HCT116 (cell line): ENCODE measurements at regions not wholly inside any gene's neighbourhood (a gene's known extent, or its start where the extent isn't known, plus 50 kb on each side); places are given as distances from the start of the nearest gene placed in this dataset.

Experiments
- ATAC-seq: fragments of 200-7000 bp; cut with Tn5 transposase; 2 replicates; pipeline ENCODE4 v1.9.1; 2020; ENCODE audit warnings: mild to moderate bottlenecking, moderate library complexity
- BruUV-seq: library from RNA; stranded (reverse); fragments of 400-500 nt; replicated peaks from 2 replicates; lab custom pipeline; 2021; lab: Mats Ljungman, UMichigan
- CTCF ChIA-PET: fragments of 300-600 bp; sonication (Branson Sonifier 250); formaldehyde crosslinking; loops from one replicate; lab custom pipeline; 2021; ENCODE audit warnings: antibody characterized with exemption; lab: Charles Lee
- POLR2A ChIA-PET: fragments of 300-600, 350-600 bp; sonication (Branson Sonifier 250); formaldehyde crosslinking; loops from one replicate; lab custom pipeline; 2021; ENCODE audit warnings: antibody characterized with exemption; lab: Charles Lee
- RAD21 ChIA-PET, 2 experiments: fragments of 300-600 bp; sonication (Branson Sonifier 250); formaldehyde crosslinking; loops; one replicate each; lab custom pipeline; 2023; ENCODE audit warnings: low total read pairs in 2 of 2; ENCODE audit not compliant: uncharacterized antibody in 2 of 2, unreplicated experiment in 2 of 2, low non-redundant PET in 1 of 2; lab: Charles Lee
- DNase-seq: peaks from one replicate; pipeline ENCODE4 v3.0.0-alpha.2; 2010; ENCODE audit warnings: low read depth, low spot score
- H2AFZ ChIP-seq: fragments of 200-600 bp; shearing (Covaris generic), sonication (generic); 2 replicates; pipeline ENCODE4 v1.6.1; 2017; ENCODE audit warnings: low read depth, mixed run types, mixed read lengths, antibody characterized with exemption, low read length; ENCODE audit not compliant: poor library complexity, severe bottlenecking
- H3K27ac ChIP-seq: 2 replicates; pipeline ENCODE4 v1.5.1; 2012; ENCODE audit warnings: low read depth, low read length
- H3K27me3 ChIP-seq: fragments of 200-600 bp; sonication (generic); 2 replicates; pipeline ENCODE4 v1.6.1; 2016; ENCODE audit warnings: mixed run types, low read length, mixed read lengths; ENCODE audit not compliant: insufficient read depth
- H3K36me3 ChIP-seq, 2 experiments: fragments of 200-500 bp in 1 of 2; fragments of 200-600 bp in 1 of 2; sonication (Bioruptor generic) in 1 of 2; sonication (generic) in 1 of 2; 2 replicates each; pipeline versions ENCODE4 v1.5.1 to v1.6.1; 2014 to 2016; ENCODE audit warnings: low read length in 2 of 2, inconsistent platforms in 1 of 2, mixed read lengths in 1 of 2, mixed run types in 1 of 2; ENCODE audit not compliant: insufficient read depth in 2 of 2, control insufficient read depth in 1 of 2
- H3K4me1 ChIP-seq, 2 experiments: fragments of 200-600 bp in 1 of 2; sonication (generic) in 1 of 2; 2 replicates each; pipeline versions ENCODE4 v1.5.1 to v1.6.1; 2012 to 2017; ENCODE audit warnings: low read length in 2 of 2, inconsistent platforms in 1 of 2, mild to moderate bottlenecking in 1 of 2, mixed read lengths in 1 of 2, mixed run types in 1 of 2, moderate library complexity in 1 of 2; ENCODE audit not compliant: insufficient read depth in 2 of 2, control insufficient read depth in 1 of 2
- H3K4me2 ChIP-seq: fragments of 200-600 bp; sonication (generic); 2 replicates; pipeline ENCODE4 v1.6.1; 2017; ENCODE audit warnings: mixed run types, low read length, mixed read lengths
- H3K4me3 ChIP-seq, 2 experiments: fragments of 200-600 bp in 1 of 2; sonication (generic) in 1 of 2; replicated peaks in 1 of 2; 2 replicates each; pipeline ENCODE4 v1.5.1; 2011 to 2016; ENCODE audit warnings: low read length in 2 of 2, control low read depth in 1 of 2, low read depth in 1 of 2, mild to moderate bottlenecking in 1 of 2, mixed read lengths in 1 of 2, mixed run types in 1 of 2
- H3K79me2 ChIP-seq: fragments of 200-600 bp; sonication (generic); 2 replicates; pipeline ENCODE4 v1.6.1; 2017; ENCODE audit warnings: mild to moderate bottlenecking, mixed run types, low read length, moderate library complexity, mixed read lengths; ENCODE audit not compliant: insufficient read depth
- H3K9ac ChIP-seq: fragments of 200-600 bp; sonication (generic); 2 replicates; pipeline ENCODE4 v1.6.1; 2016; ENCODE audit warnings: low read length, mixed read lengths
- H3K9me2 ChIP-seq: fragments of 200-600 bp; sonication (generic), shearing (Covaris generic); 2 replicates; pipeline ENCODE4 v1.6.1; 2017; ENCODE audit warnings: mixed run types, mild to moderate bottlenecking, moderate library complexity; ENCODE audit not compliant: insufficient read depth
- H3K9me3 ChIP-seq, 2 experiments: fragments of 200-500 bp in 1 of 2; fragments of 200-600 bp in 1 of 2; sonication (Bioruptor generic) in 1 of 2; sonication (generic) in 1 of 2; 2 replicates each; pipeline ENCODE4 v1.6.1; 2014 to 2017; ENCODE audit warnings: low read length in 2 of 2, mixed read lengths in 2 of 2, inconsistent platforms in 1 of 2, low read depth in 1 of 2, mild to moderate bottlenecking in 1 of 2, mixed run types in 1 of 2, moderate library complexity in 1 of 2; ENCODE audit not compliant: control insufficient read depth in 1 of 2, insufficient read depth in 1 of 2
- H4K20me1 ChIP-seq: fragments of 200-600 bp; sonication (generic), shearing (Covaris generic); 2 replicates; pipeline ENCODE4 v1.6.1; 2017; ENCODE audit warnings: mixed run types, mild to moderate bottlenecking, moderate library complexity; ENCODE audit not compliant: insufficient read depth
- CEBPB ChIP-seq: IDR thresholded peaks from 2 replicates; pipeline ENCODE4 v1.6.1; 2012; ENCODE audit warnings: low read depth
- EGR1 ChIP-seq: IDR thresholded peaks from 2 replicates; pipeline ENCODE4 v1.6.1; 2012; ENCODE audit warnings: low read depth
- ELF1 ChIP-seq: IDR thresholded peaks from 2 replicates; pipeline ENCODE4 v1.6.1; 2012; ENCODE audit warnings: low read depth, borderline replicate concordance
- FOSL1 ChIP-seq: IDR thresholded peaks from 2 replicates; pipeline ENCODE4 v1.6.1; 2012; ENCODE audit warnings: low read depth
- JUND ChIP-seq: IDR thresholded peaks from 2 replicates; pipeline ENCODE4 v1.6.1; 2012
- POLR2A ChIP-seq: IDR thresholded peaks from 2 replicates; pipeline ENCODE4 v1.7.0; 2011; ENCODE audit warnings: borderline replicate concordance; ENCODE audit not compliant: insufficient read depth, insufficient read length; ENCODE audit errors: extremely low read depth
- POLR2AphosphoS5 ChIP-seq: IDR thresholded peaks from 2 replicates; pipeline ENCODE4 v1.6.1; 2011; ENCODE audit warnings: mild to moderate bottlenecking, low read depth, low read length, moderate library complexity
- RAD21 ChIP-seq: IDR thresholded peaks from 2 replicates; pipeline ENCODE4 v1.6.1; 2012; ENCODE audit warnings: low read depth, mild to moderate bottlenecking
- SP1 ChIP-seq: IDR thresholded peaks from 2 replicates; pipeline ENCODE4 v1.6.1; 2012; ENCODE audit warnings: low read depth
- TCF7L2 ChIP-seq: IDR thresholded peaks from 2 replicates; pipeline ENCODE4 v1.7.0; 2011; ENCODE audit warnings: borderline replicate concordance, inconsistent platforms; ENCODE audit not compliant: insufficient read depth, insufficient read length; ENCODE audit errors: extremely low read depth
- ZFX ChIP-seq: fragments of 450-650 bp; IDR thresholded peaks from 2 replicates; pipeline ENCODE4 v1.6.1; 2017
- ZNF274 ChIP-seq: fragments of 200-500 bp; sonication (Bioruptor generic); IDR thresholded peaks from 2 replicates; pipeline ENCODE4 v1.6.1; 2014; ENCODE audit warnings: mild to moderate bottlenecking, low read depth, low read length, inconsistent platforms
- intact Hi-C: fragments of 100-400 bp; cut with micrococcal nuclease; formaldehyde crosslinking; loops from 2 replicates; pipeline ENCODE4 v1.10.0; 2022
- TF ChIP-seq, protein P1 (sequence below): IDR thresholded peaks from 2 replicates; pipeline ENCODE4 v1.6.1; 2011; ENCODE audit warnings: mild to moderate bottlenecking, low read length, moderate library complexity; ENCODE audit not compliant: insufficient replicate concordance; ENCODE audit errors: extremely low read depth

DNA sequence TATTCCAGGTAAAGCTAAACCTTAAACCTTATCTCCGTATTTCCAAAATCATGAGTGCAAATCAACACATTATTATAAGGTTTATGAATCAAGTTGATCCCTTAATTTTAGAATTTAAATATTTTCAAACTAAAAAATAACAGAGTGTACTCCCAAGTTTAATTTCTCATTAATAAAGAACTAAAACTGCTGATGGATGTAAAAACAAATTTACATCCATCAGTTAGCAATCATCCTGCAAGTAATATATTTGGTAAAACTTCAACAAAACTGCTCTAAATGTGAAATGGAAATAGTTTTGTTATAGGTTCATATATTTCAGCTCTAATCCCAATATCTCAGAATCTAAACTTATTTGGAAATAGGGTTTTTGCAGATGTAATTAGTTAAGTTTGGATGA lies 71.3 kb upstream of the ZNF804B start:
- no TSS peak for BruUV-seq
- intact Hi-C loops: no loop called here
- Histone ChIP-seq H3K79me2 (no peaks in the 10 kb centered on the region), H3K9me3 (no peaks in the 10 kb centered on the region), H3K4me3 (no peak overlapping the region), H3K4me2 (no peak overlapping the region), H3K9ac (no peak overlapping the region), H3K9me2 (no peaks in the 10 kb centered on the region), H4K20me1 (no peaks in the 10 kb centered on the region), H3K27ac (no peak overlapping the region), H3K36me3 (no peaks in the 10 kb centered on the region), H3K27me3 (no peaks in the 10 kb centered on the region), H2AFZ (no peak overlapping the region), H3K4me1 (no peaks in the 10 kb centered on the region)
- no peak for DNase-seq
- RAD21 ChIA-PET: no interaction called here
- TF ChIP-seq ELF1: no peak
- TF ChIP-seq ZNF274: no peak
- TF ChIP-seq EGR1: no peak
- CTCF ChIA-PET: no interaction called here
- ATAC-seq: no peak
- POLR2A ChIA-PET: no interaction called here

DNA sequence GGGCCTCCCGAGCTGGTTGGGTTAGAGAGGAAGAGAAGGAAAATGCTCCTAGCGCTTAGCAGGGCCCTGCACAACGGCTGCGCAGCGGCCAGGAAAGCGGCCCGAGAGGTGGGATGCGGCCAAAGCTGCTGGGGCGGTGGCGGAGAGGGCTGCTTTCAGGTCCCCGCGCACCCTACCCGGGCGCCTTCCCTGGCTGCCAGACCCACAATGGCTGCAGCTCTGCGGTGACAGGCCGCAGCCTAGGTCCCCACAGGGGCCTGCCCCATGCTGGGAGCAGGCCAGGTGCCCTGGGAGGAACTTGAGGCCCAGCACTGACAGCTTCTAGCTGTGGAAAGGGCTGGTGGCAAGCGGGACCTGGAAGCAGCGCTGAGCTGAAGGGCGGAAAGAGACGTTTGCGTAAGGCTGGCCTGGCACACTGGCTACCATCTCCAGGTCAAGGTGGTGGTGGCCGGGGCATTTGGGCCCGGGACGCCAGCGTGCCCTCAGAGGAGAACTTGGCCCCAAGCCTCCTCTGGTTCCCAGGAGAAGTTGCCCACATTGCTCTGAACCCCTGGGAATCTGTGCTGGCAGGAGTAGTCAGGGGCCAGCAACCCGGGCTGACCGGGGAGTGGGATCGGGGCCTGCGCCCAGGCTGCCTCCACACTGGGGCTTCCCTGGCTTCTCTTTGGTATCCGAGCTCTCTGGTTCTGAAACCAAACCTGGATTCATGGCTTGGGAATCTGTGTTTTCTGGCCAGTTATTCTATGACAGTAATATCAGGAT lies 72.9 kb upstream of the ZNF804B start:
- TF ChIP-seq CEBPB: no peak
- no peak for TF ChIP-seq POLR2AphosphoS5
- no peak for TF ChIP-seq TCF7L2
- no peak for TF ChIP-seq RAD21
- TF ChIP-seq, protein P1, sequence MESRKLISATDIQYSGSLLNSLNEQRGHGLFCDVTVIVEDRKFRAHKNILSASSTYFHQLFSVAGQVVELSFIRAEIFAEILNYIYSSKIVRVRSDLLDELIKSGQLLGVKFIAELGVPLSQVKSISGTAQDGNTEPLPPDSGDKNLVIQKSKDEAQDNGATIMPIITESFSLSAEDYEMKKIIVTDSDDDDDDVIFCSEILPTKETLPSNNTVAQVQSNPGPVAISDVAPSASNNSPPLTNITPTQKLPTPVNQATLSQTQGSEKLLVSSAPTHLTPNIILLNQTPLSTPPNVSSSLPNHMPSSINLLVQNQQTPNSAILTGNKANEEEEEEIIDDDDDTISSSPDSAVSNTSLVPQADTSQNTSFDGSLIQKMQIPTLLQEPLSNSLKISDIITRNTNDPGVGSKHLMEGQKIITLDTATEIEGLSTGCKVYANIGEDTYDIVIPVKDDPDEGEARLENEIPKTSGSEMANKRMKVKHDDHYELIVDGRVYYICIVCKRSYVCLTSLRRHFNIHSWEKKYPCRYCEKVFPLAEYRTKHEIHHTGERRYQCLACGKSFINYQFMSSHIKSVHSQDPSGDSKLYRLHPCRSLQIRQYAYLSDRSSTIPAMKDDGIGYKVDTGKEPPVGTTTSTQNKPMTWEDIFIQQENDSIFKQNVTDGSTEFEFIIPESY: no peak
- TF ChIP-seq POLR2A: no peak
- TF ChIP-seq ZFX: no peak
- TF ChIP-seq JUND: no peak
- no peak for TF ChIP-seq FOSL1
- no peak for TF ChIP-seq SP1
- Histone ChIP-seq H2AFZ (no peak overlapping the region), H3K36me3 (no peaks in the 10 kb centered on the region), H3K4me3 (no peak overlapping the region), H3K9me2 (no peaks in the 10 kb centered on the region), H3K27ac (no peak overlapping the region), H3K4me2 (no peak overlapping the region), H3K79me2 (no peaks in the 10 kb centered on the region), H3K4me1 (no peaks in the 10 kb centered on the region), H3K9me3 (no peaks in the 10 kb centered on the region), H4K20me1 (no peaks in the 10 kb centered on the region), H3K27me3 (no peaks in the 10 kb centered on the region), H3K9ac (no peak overlapping the region)
- ChIA-PET CTCF (no interaction called here), POLR2A (no interaction called here), RAD21 (no interaction called here)
- intact Hi-C loops: no loop called here
- ATAC-seq: no peak
- BruUV-seq: no TSS peak
- no peak for DNase-seq
